OCI-LY3 (cell line): ENCODE measurements at regions not wholly inside any gene's neighbourhood (a gene's known extent, or its start where the extent isn't known, plus 50 kb on each side); places are given as distances from the start of the nearest gene placed in this dataset.

Experiments used
- EZH2phosphoT487 ChIP-seq: fragments of 200-600 bp; shearing (Covaris generic); IDR thresholded peaks from 2 replicates; pipeline ENCODE4 v1.6.1; 2018; ENCODE audit warnings: antibody characterized with exemption, mixed run types, low read depth
- TF ChIP-seq, protein P1 (sequence below): fragments of 200-600, 300-600 bp; sonication (generic); IDR thresholded peaks from 2 replicates; pipeline ENCODE4 v1.5.1; 2014; ENCODE audit warnings: antibody characterized with exemption, low read length, low read depth

DNA sequence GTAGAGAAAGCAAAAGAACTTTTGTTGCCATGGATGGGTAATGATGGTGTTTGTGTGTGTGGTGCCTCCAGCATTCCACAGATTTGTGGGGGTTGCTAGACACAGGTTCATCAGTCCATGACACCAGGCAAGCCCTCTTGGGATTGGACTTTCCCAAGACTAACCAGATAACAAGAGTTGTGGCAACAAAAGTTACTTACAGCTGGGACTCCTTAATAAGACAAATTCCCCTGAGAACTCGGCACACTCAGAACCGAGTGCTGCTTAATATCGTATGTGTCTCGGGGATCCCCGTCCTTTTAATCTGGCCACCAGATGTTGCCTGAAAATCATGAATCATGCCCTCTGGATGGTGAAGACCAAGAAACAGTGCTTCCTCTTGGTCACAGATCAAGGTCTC is 193.3 kb downstream of the AJAP1 start:
- TF ChIP-seq, protein P1, sequence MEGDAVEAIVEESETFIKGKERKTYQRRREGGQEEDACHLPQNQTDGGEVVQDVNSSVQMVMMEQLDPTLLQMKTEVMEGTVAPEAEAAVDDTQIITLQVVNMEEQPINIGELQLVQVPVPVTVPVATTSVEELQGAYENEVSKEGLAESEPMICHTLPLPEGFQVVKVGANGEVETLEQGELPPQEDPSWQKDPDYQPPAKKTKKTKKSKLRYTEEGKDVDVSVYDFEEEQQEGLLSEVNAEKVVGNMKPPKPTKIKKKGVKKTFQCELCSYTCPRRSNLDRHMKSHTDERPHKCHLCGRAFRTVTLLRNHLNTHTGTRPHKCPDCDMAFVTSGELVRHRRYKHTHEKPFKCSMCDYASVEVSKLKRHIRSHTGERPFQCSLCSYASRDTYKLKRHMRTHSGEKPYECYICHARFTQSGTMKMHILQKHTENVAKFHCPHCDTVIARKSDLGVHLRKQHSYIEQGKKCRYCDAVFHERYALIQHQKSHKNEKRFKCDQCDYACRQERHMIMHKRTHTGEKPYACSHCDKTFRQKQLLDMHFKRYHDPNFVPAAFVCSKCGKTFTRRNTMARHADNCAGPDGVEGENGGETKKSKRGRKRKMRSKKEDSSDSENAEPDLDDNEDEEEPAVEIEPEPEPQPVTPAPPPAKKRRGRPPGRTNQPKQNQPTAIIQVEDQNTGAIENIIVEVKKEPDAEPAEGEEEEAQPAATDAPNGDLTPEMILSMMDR, result no peak
- TF ChIP-seq EZH2phosphoT487, result no peak
